Adipocyte (in vitro differentiated cells): ENCODE measurements at regions not wholly inside any gene's neighbourhood (a gene's known extent, or its start where the extent isn't known, plus 50 kb on each side); places are given as distances from the start of the nearest gene placed in this dataset.
A peak's percentile ranks its signal among the peaks of the same experiment; 100 is the strongest.

Experiments used
- DNase-seq: peaks from one replicate; pipeline ENCODE4 v3.0.0-alpha.2; 2015; ENCODE audit warnings: low read depth
- H3K27me3 ChIP-seq: replicated peaks from 2 replicates; pipeline ENCODE4 v1.7.0; 2013; ENCODE audit warnings: mild to moderate bottlenecking, low read length, moderate library complexity; ENCODE audit not compliant: control insufficient read depth, insufficient read depth
- H3K36me3 ChIP-seq: 2 replicates; pipeline ENCODE4 v1.7.0; 2013; ENCODE audit warnings: low read length, mild to moderate bottlenecking, moderate library complexity; ENCODE audit not compliant: control insufficient read depth, insufficient read depth, severe bottlenecking
- H3K4me1 ChIP-seq: 2 replicates; pipeline ENCODE4 v1.7.0; 2013; ENCODE audit warnings: mild to moderate bottlenecking, low read length, moderate library complexity; ENCODE audit not compliant: control insufficient read depth, insufficient read depth
- H3K4me3 ChIP-seq: 2 replicates; pipeline ENCODE4 v1.7.0; 2013; ENCODE audit warnings: mild to moderate bottlenecking, low read length, moderate library complexity
- H3K9ac ChIP-seq: 2 replicates; pipeline ENCODE4 v1.7.0; 2013; ENCODE audit warnings: mild to moderate bottlenecking, low read length, moderate library complexity
- H3K9me3 ChIP-seq: 2 replicates; pipeline ENCODE4 v1.7.0; 2013; ENCODE audit warnings: mild to moderate bottlenecking, low read length, moderate library complexity; ENCODE audit not compliant: control insufficient read depth

DNA sequence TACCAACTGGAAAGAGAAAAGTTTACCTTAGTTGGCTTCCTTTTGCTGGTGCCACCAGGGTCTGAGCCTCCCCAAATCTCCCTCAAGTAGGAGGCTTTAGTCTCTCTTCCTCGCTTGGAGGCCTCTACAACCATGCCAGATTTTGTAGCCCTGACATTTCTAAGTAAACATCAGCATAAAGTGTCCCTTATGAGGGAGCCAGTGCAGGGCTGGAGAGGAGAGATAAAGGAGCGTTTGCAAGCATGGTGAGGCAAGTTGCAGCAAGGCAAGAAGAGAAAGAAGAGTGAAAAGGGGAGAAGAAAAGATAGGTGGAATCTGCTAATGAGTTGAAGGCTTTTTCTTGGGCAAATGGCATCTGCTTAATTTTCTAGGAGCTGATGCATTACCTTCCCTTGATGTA, 82.7 kb upstream of the FNDC3B start:
- H3K9me3 ChIP-seq, result no peaks in the 10 kb centered on the region
- no peak for DNase-seq

DNA sequence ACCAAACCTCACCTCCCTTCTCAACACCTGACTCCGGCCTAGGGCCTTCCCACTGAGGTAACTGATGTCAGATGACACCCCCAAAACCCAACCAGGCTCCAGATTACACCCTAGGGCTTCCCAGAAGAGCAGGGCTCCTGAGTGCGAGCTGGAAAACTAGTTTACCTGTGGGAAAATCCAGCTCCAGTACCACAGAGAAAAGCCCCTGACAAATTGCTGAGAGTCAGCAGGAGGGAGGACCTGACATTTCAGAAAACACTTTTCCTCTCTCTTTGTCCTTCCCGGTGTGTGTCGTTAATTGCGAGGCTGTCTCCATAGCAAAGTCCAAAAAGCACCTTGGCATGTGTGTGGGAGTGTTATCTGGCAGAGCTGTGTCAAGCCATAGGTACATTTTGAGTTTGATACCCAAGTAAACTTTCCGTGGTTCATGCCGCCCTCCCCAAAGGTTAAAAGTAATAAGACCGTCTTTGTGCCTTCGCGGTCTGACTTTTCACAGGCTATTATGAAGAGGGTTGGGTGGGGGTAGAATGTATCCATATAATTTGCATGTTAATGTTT, 79.8 kb upstream of the FNDC3B start:
- Histone ChIP-seq H3K36me3 (no peaks in the 10 kb centered on the region), H3K9ac (no peak overlapping the region), H3K4me3 (no peak overlapping the region), H3K27me3 (no peaks in the 10 kb centered on the region), H3K9me3 (no peaks in the 10 kb centered on the region), H3K4me1 (no peaks in the 10 kb centered on the region)
- no peak for DNase-seq

More for the DNA sequence above, 82.7 kb upstream of the FNDC3B start:
- no peaks in the 10 kb centered on the region for H3K36me3 ChIP-seq
- no peak overlapping the region for H3K9ac ChIP-seq
- peaks cover 8% of the 10 kb centered on the region for H3K4me1 ChIP-seq
- H3K27me3 ChIP-seq, result no peaks in the 10 kb centered on the region
- no peak overlapping the region for H3K4me3 ChIP-seq

DNA sequence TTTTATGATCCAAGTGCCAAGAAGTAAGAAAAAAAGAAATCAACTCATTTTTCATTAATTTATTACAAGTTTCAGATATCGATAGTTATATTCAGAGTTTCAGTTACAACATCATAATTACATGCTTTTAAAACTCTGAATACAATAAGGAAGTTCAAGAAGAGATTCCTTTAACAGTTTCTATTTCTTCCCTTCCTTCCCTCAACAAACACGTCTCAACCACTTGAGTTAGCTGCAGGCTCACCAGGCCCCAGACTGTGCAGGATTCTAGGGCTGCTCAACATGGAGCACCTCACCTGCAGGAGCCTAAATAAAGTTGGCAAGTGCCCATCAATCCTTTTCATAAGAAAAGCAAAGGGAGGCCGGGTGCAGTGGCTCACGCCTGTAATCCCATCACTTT, 79.2 kb upstream of the FNDC3B start:
- H3K27me3 ChIP-seq, result no peaks in the 10 kb centered on the region
- DNase-seq, result no peak
- H3K36me3 ChIP-seq, result no peaks in the 10 kb centered on the region
- no peaks in the 10 kb centered on the region for H3K9me3 ChIP-seq
- no peak overlapping the region for H3K9ac ChIP-seq
- no peak overlapping the region for H3K4me3 ChIP-seq
- peaks cover 3% of the 10 kb centered on the region for H3K4me1 ChIP-seq

DNA sequence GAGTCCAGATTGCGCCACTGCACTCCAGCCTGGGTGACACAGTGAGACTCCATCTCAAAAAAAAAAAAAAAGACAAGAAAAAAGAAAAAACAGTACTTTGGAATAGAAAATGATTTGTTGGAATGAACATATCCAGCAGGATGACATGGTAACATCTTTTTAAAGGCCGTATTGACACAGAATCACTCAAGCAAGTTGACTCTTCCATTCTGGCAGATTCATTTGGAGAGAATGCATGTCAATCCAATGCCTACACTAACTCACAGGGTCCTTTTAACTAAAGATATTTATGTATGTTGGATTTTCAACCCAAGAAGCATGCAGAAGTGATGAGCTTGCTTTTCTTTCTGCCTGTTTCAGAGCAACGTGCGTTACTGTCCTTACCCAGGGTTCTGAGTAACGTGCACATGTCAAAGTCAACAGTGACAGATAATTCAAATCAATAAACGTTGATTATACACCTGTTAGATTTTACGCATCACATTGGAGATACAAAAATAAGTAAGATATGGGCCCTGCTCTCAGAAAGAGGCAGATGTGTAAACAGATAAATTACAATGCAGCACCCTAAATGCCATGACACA, 77.1 kb upstream of the FNDC3B start:
- DNase-seq, result no peak
- Histone ChIP-seq H3K4me3 (no peak overlapping the region), H3K27me3 (no peaks in the 10 kb centered on the region)

DNA sequence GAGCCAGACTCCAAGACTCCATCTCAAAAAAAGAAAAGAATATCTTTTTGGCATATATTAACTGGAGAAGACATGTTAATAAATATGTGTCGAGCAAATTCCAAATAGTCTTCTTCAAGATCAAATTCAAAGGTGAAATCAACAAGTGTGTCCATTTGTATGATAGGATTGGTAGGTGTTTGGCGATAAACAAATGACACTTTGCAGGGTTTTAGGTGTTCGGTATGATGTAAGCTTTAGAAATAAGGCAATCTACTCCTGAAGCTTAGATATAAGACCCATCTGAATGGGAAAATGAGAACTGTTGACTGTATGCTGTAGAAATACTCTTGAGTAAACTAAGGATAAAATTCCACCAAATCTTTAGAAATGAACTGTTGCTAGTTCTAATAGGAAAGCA, 75.8 kb upstream of the FNDC3B start:
- no peak overlapping the region for H3K9ac ChIP-seq
- H3K4me3 ChIP-seq, result no peak overlapping the region
- DNase-seq, result no peak
- H3K27me3 ChIP-seq, result no peaks in the 10 kb centered on the region
- no peaks in the 10 kb centered on the region for H3K36me3 ChIP-seq
- no peaks in the 10 kb centered on the region for H3K9me3 ChIP-seq
- H3K4me1 ChIP-seq, result peaks cover 32% of the 10 kb centered on the region

More for the DNA sequence above, 77.1 kb upstream of the FNDC3B start:
- no peak overlapping the region for H3K9ac ChIP-seq
- peaks cover 18% of the 10 kb centered on the region for H3K4me1 ChIP-seq
- no peaks in the 10 kb centered on the region for H3K36me3 ChIP-seq
- H3K9me3 ChIP-seq, result no peaks in the 10 kb centered on the region

DNA sequence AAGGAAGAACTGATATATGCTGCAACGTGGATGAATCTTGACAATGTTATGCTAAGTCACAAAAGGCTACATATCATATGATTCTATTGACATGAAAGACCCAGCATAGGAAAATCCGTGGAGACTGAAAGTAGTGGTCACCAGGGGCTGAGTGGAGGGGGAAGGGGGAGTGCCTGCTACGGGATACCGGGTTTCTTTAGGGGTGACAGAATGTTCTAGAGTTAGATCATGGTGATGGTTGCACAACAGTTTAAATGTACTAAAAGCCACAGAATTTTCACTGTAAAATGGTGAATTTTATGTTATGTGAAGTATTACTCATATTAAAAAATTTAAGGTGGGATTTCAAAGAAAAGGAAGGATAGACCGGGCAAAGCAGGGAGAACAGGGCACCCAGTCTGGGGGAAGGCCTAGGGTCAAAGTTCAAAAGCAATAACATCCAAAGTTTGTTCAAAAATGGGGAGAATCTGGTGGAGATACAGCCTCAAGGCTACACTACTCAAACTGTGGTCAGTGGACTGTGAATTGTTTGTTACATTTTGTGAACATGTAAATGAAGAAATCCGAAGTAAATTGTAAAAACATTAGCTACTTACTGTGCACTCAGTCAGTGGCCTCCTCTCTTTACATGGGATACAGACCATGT, 74.2 kb upstream of the FNDC3B start:
- Histone ChIP-seq H3K4me3 (no peak overlapping the region), H3K4me1 (peaks cover 33% of the 10 kb centered on the region), H3K36me3 (no peaks in the 10 kb centered on the region), H3K9ac (no peak overlapping the region), H3K9me3 (no peaks in the 10 kb centered on the region), H3K27me3 (no peaks in the 10 kb centered on the region)
- no peak for DNase-seq

DNA sequence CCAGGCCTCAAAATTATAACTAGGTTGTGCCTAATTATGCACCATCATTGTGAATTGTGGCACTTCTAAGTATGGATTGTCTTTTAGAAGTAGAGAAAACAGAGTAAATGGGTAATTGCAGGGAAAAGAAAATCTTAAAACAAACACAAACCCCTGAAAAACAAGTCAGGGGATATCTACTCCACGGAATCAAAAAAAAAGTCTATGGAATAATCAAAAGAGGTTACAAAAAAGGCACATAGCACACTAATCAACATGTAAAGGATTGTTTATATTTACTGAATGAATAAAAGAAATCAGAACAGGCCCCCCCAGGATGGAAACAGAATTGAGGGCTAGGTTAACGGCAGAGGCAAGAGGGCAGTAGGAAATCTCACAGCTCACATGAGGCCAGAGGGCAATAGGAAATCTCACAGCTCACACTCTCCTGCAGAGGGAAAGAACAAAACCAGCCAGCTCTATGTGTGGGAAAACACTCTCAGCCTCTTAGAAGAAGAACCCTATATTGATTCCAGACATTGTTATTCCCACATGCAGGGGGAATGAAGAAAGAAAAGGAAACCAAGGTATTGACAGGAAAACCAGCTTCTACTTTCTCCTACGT, 72.7 kb upstream of the FNDC3B start:
- Histone ChIP-seq H3K4me1 (peaks cover 45% of the 10 kb centered on the region), H3K4me3 (peak overlapping the region; percentile 37), H3K27me3 (no peaks in the 10 kb centered on the region), H3K9me3 (no peaks in the 10 kb centered on the region), H3K9ac (peak overlapping the region; percentile 15), H3K36me3 (no peaks in the 10 kb centered on the region)
- DNase-seq, result no peak

DNA sequence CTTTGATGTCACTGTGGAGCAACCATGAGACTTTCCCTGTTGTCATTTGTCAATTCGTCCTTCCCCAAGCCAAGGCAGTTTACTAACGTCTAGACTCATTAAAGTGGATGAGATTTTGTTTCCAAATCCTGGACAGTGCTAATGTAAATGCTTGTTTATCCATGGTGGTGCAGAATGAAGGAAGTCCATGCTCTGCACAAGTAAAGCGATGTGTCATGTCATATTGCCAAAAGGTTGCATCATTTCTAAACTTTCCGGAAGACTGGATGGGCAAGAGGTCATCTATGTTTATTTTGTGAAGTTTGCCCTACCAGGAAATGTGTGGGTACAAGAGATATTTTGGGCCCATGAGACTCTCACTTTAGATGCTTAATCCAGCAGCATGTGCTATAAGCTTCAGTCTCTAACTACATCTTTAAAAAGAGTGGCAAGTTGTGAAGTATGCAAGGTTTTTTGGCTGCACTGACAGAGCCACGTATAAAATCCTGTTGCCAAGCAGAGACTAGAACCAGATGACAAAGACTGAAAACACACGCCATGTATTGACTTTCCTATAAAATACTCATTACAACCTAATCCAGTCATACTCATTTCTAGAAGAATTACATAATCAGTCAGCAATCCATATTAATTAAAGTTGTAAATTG, 72.1 kb upstream of the FNDC3B start:
- peak overlapping the region; percentile 15 for H3K9ac ChIP-seq
- H3K4me3 ChIP-seq, result peak overlapping the region; percentile 37
- no peaks in the 10 kb centered on the region for H3K36me3 ChIP-seq
- no peaks in the 10 kb centered on the region for H3K9me3 ChIP-seq
- DNase-seq, result peak; percentile 89
- H3K27me3 ChIP-seq, result no peaks in the 10 kb centered on the region
- H3K4me1 ChIP-seq, result peaks cover 51% of the 10 kb centered on the region

DNA sequence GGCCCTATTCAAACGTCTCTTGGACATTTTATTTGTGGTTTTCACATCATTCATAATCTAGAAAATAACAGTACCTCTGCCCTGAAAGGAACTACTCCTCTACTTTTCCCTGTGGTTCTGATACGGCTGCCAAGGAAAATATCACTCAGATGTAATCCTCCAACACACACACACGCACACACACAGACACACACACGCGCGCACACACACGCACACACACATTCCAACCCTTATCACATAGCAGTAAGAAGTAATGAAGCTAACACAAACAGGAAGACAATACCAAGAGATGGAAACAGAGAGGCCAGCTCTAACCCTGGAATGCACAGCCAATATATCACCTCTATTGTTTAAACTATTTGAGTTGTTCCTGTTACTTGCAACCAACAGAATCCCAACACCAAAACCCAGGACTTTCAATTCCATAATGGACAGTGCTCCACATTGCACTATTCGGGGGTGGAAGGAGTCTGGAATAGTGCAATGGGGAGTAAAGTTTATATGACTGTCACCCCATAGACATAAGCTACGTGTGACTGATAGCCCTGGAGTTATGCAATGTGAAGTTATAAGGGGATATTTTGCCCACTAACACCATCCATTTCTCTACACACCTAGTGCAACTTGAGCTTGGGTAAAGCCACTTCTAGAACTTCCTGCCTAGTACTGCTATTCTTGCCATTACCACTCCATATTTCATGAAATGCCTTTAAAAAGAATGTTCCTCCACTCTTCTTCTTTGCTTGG, 71.3 kb upstream of the FNDC3B start:
- Histone ChIP-seq H3K9me3 (no peaks in the 10 kb centered on the region), H3K4me3 (peak overlapping the region; percentile 37), H3K9ac (peak overlapping the region; percentile 15), H3K27me3 (no peaks in the 10 kb centered on the region), H3K4me1 (peaks cover 59% of the 10 kb centered on the region), H3K36me3 (no peaks in the 10 kb centered on the region)
- no peak for DNase-seq

DNA sequence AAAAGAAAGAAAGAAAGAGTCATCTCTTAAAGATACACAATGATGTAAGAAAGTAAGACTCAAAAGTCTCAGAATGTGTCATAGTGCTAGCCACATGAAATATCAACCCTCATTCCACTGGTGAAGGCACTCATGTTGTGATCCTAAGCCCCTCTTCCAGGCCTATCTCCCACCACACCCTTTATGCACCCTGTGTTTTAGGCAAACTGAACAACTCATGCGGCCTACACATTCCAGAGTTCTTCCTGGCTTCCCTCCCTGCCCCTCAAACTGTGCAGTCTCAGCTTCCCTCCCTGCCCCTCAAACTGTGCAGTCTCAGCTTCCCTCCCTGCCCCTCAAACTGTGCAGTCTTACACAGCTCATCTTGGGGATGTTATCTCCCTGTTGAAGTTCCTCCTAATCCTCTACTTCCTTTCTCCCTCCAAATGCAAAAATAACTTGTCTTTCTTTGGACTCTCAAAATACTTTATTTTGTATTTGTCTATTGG, 69.0 kb upstream of the FNDC3B start:
- Histone ChIP-seq H3K27me3 (no peaks in the 10 kb centered on the region), H3K4me1 (peaks cover 66% of the 10 kb centered on the region), H3K9me3 (no peaks in the 10 kb centered on the region), H3K4me3 (no peak overlapping the region), H3K9ac (peak overlapping the region; percentile 7), H3K36me3 (no peaks in the 10 kb centered on the region)
- peak; percentile 32 for DNase-seq
